ENCODE measurements at regions not wholly inside any gene's neighbourhood (a gene's known extent, or its start where the extent isn't known, plus 50 kb on each side); places are given as distances from the start of the nearest gene placed in this dataset.
"Not testable (repeated sequence)": the region's sequence is repeated elsewhere in the genome, so short reads cannot be mapped to it uniquely, and the experiment has no call there.

DNA sequence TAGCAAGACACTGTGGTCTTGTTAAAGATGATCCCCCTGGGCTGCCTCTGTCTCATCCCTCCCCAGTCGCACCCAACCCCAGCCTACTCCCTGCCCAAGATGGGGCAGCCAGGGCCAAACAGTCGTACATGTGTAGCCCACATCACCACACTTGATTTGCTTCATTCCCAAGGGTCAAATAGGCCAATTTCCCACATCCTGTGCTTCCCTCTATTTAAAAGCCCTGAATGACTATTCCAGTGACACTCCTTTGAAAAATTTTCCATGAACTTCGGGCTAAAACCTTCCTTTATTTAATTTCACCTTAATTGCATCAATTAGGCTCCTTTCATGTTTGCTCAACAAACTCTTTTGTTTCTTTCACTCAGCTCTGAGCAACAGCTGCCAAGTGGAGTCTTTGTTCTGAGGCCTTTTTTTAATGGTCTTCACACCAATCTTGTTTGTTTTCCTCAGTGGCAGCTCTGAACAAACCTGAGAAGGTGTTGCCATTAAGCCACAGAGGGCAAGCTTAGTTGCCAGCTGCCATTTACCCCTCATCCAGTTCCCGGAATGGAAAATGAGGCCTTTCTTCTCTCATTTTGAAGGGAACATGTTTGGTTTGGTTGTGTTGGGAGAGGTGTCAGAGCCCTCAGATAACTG lies 126.9 kb downstream of the APIP start:
- no peaks in the 10 kb centered on the region for H3K27me3 ChIP-seq (ENCODE audit: low read depth)
- H3K4me1 ChIP-seq, result peaks cover 6% of the 10 kb centered on the region
- in situ Hi-C loops (cut with MboI; ENCODE audit: low sequenced_read_pairs), result no loop called here
- H3K4me3 ChIP-seq, result no peak overlapping the region
- H3K9me3 ChIP-seq, result no peaks in the 10 kb centered on the region
- no peaks in the 10 kb centered on the region for H3K36me3 ChIP-seq (replicated peaks)
- no peak for DNase-seq (ENCODE audit: low spot score in 2 of 2)

DNA sequence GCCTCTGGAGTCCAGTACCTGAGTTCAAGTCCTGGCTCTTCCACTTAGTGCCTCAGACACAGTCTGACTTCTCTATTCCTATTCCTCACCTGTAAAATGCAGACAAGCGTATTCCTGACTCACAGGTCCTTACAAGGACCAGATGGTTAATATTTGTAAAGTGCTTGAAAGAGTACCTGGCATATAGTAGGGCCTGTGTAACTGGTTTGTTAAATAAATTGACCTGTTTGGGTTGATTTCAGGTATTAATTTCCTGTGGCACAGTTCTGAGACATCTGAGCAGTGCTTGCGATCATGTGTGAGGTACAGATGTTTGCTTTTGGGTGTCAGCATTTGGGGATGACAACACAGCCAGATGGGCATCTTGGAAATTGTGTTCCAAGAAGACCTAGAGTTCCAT lies 127.5 kb downstream of the APIP start:
- Histone ChIP-seq H3K9me3 (no peaks in the 10 kb centered on the region), H3K4me1 (peaks cover 6% of the 10 kb centered on the region), H3K36me3 (replicated peaks) (no peaks in the 10 kb centered on the region), H3K27me3 (ENCODE audit: low read depth) (no peaks in the 10 kb centered on the region), H3K4me3 (no peak overlapping the region)
- no peak for DNase-seq (ENCODE audit: low spot score in 2 of 2)
- in situ Hi-C loops (cut with MboI; ENCODE audit: low sequenced_read_pairs), result no loop called here

DNA sequence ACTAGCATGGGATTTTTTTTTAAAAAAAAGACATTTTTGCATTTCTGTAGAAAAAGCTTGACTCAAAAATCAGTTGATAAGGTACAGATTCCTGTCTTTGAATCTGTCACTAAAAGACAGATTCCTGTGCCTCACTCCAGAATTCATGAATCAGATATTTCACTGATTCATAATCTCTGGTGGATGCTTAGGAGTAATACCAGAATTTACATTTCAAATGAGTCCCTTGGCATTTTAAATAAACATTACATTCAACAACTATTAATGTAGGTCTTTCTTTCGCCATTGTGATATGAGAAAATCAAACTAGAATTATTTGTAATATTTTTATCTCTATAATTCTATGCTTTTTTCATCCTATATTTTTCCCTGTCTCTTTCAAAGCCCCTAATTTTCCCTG lies 128.3 kb downstream of the APIP start:
- in situ Hi-C loops (cut with MboI; ENCODE audit: low sequenced_read_pairs), result no loop called here
- Histone ChIP-seq H3K4me1 (peaks cover 6% of the 10 kb centered on the region), H3K27me3 (ENCODE audit: low read depth) (0 out of 2 replicates have a peak, but pooled peaks cover 2% of the 10 kb centered on the region), H3K4me3 (no peak overlapping the region), H3K36me3 (replicated peaks) (no peaks in the 10 kb centered on the region), H3K9me3 (no peaks in the 10 kb centered on the region)
- DNase-seq (ENCODE audit: low spot score in 2 of 2), result no peak

DNA sequence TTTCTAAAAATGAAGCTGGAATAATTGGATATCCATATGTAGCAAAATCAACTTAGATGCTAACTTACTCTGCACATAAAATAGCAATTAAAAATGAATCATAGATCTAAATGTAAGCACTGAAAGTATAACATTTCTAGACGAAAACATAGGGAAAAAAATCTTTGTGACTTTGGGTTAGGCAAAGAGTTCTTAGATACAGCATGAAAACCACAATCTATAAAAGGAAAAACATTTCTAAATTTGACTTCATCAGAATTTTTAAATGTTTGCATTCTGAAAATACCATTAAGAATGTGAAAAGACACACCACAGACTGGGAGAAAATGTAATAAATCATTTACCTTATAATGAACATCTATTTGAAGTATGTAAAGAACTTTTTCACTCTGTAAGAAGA lies 128.8 kb downstream of the APIP start:
- H3K4me3 ChIP-seq, result no peak overlapping the region
- H3K4me1 ChIP-seq, result peaks cover 1% of the 10 kb centered on the region
- in situ Hi-C loops (cut with MboI; ENCODE audit: low sequenced_read_pairs), result no loop called here
- 0 out of 2 replicates have a peak, but pooled peaks cover 2% of the 10 kb centered on the region for H3K27me3 ChIP-seq (ENCODE audit: low read depth)
- no peaks in the 10 kb centered on the region for H3K9me3 ChIP-seq
- no peak for DNase-seq (ENCODE audit: low spot score in 2 of 2)
- no peaks in the 10 kb centered on the region for H3K36me3 ChIP-seq (replicated peaks)

DNA sequence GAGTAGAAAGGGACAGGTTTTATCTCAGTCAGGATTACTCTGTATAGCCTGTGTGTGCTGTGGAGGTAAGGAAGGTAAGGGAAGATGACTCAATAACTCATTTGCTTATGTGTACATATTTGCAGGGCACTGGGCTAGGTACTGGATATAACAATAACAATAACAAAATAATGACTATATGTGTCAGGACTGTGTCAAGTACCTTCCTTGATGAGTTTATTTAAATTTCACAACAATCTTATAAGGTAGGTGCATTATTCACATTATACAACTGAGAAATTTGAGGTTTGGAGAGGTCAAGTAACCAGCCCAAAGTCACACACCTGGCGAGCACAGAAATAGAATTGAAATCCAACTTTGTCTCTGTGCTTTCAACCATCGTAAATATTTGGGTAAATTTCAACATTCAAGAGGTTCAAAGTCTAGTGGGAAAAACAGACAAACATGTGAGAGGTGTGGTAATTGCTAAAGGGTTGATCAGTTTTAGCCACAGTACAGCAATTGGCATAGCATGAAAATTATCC lies 131.8 kb downstream of the APIP start:
- in situ Hi-C loops (cut with MboI; ENCODE audit: low sequenced_read_pairs), result no loop called here
- Histone ChIP-seq H3K4me3 (no peak overlapping the region), H3K36me3 (replicated peaks) (no peaks in the 10 kb centered on the region), H3K4me1 (no peaks in the 10 kb centered on the region), H3K9me3 (no peaks in the 10 kb centered on the region), H3K27me3 (ENCODE audit: low read depth) (0 out of 2 replicates have a peak, but pooled peaks cover 2% of the 10 kb centered on the region)
- DNase-seq (ENCODE audit: low spot score in 2 of 2), result no peak

DNA sequence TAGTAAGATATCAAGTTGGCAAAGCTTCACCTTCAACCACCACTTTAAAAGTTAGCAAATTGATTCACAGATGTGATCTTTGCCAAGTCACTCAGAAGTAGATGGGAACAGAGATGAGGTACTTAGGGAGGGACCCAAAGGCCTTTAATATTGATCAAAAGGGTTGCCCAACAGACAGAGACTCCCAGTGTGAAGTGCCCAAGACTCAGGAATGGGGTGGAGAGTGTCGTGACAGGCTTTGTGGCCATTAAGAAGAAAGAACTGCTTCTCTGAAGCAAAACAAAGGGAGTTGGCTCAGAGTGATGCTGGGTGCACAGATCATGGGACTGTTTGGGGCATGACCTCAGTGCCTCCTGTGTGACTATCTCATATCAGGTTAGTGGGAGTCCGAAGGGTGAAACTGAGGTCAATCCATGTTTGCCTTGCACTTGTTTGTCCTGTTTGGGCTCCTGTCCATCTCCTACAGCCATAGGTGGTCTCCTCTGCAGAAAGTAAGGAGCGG lies 132.3 kb downstream of the APIP start:
- in situ Hi-C loops (cut with MboI; ENCODE audit: low sequenced_read_pairs), result no loop called here
- 0 out of 2 replicates have a peak, but pooled peaks cover 2% of the 10 kb centered on the region for H3K27me3 ChIP-seq (ENCODE audit: low read depth)
- no peaks in the 10 kb centered on the region for H3K4me1 ChIP-seq

DNA sequence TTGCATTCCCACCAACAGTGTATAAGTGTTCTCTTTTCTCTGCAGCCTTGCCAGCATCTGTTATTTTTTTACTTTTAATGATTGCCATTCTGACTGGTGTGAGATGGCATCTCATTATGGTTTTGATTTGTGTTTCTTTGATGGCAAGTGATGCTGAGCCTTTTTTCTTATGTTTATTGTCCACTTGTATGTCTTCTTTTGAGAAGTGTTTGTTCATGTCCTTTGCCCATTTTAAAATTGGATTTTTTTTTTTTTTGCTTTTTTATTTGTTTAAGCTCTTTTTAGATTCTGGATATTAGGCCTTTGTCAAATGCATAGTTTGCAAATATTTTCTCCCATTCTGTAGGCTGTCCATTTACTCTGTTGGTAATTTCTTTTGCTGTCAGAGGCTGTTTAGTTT lies 134.4 kb downstream of the APIP start:
- H3K4me1 ChIP-seq; H3K36me3 ChIP-seq (replicated peaks); H3K4me3 ChIP-seq; H3K9me3 ChIP-seq; H3K27me3 ChIP-seq (ENCODE audit: low read depth); in situ Hi-C loops (cut with MboI; ENCODE audit: low sequenced_read_pairs); DNase-seq (ENCODE audit: low spot score in 2 of 2): not testable (repeated sequence)

More for the DNA sequence above, 132.3 kb downstream of the APIP start:
- no peaks in the 10 kb centered on the region for H3K9me3 ChIP-seq
- no peak overlapping the region for H3K4me3 ChIP-seq
- H3K36me3 ChIP-seq (replicated peaks), result no peaks in the 10 kb centered on the region
- DNase-seq (ENCODE audit: low spot score in 2 of 2), result no peak

DNA sequence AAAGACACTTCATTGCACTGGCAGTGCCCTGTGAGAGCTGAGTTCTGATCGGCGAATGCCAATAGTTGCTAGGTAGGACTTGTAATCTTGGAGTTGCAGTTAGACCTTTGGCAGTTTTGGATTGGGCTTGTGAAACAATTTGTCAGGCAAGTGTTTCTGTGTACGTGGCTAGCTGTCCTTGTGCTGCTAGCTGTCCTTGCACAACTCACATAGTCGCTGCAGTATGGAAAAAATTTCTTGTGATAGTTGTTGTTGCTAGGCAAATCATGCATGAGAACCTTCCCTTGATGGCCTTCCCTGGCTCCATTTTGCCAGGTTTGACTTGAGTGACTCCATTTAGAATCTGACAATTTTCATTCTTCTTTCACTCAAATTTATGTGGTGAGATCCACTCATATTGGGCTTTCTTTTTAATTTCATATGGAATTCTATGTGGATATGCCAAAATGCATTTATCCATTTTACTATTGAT lies 140.7 kb downstream of the APIP start:
- Histone ChIP-seq H3K36me3 (replicated peaks) (no peaks in the 10 kb centered on the region), H3K4me1 (no peaks in the 10 kb centered on the region), H3K9me3 (no peaks in the 10 kb centered on the region), H3K4me3 (no peak overlapping the region), H3K27me3 (ENCODE audit: low read depth) (0 out of 2 replicates have a peak, but pooled peaks cover 3% of the 10 kb centered on the region)
- in situ Hi-C loops (cut with MboI; ENCODE audit: low sequenced_read_pairs), result no loop called here
- DNase-seq (ENCODE audit: low spot score in 2 of 2), result no peak

DNA sequence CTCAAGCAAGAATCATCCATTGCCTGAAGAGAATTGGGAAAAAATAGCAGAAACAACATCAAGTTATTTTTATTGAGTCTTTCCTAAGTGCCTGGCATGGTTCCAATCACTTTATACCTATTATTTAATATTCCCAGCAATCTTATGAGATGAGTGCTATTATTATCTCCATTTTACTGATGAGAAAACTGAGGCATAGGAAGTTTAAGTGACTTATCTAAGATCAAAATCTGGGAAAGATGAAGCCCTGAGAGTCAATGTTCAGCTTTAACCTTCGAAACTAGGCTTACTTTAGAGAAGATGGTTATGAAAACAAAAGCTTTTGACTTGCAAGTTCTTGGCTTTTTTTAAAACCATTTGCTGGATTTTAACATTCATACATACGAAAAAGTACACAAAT lies 141.6 kb downstream of the APIP start:
- no peaks in the 10 kb centered on the region for H3K4me1 ChIP-seq
- in situ Hi-C loops (cut with MboI; ENCODE audit: low sequenced_read_pairs), result no loop called here

DNA sequence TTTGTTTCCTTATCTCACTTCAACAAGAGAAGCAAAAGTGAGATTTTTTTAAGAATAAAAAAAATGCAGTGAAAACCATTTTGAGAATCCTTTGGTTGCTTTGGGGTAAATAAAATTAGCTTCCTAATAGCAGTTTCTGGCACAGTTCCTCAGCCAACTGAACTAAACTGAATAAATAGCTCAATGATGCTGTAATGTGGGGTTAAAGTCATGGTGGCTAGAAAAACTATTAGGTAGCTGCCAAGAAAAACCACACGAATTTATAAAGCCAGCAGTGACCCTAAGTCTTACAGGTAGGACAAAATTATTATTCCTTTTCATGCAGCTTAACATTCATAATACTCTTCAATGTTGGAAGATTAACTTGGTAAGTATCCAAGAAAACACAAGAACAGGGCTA lies 142.4 kb downstream of the APIP start:
- H3K27me3 ChIP-seq (ENCODE audit: low read depth), result 0 out of 2 replicates have a peak, but pooled peaks cover 3% of the 10 kb centered on the region
- H3K4me3 ChIP-seq, result no peak overlapping the region
- DNase-seq (ENCODE audit: low spot score in 2 of 2), result no peak
- H3K36me3 ChIP-seq (replicated peaks), result no peaks in the 10 kb centered on the region
- H3K9me3 ChIP-seq, result no peaks in the 10 kb centered on the region
- H3K4me1 ChIP-seq, result no peaks in the 10 kb centered on the region
- in situ Hi-C loops (cut with MboI; ENCODE audit: low sequenced_read_pairs), result no loop called here

More for the DNA sequence above, 141.6 kb downstream of the APIP start:
- Histone ChIP-seq H3K36me3 (replicated peaks) (no peaks in the 10 kb centered on the region), H3K4me3 (no peak overlapping the region), H3K9me3 (no peaks in the 10 kb centered on the region), H3K27me3 (ENCODE audit: low read depth) (0 out of 2 replicates have a peak, but pooled peaks cover 3% of the 10 kb centered on the region)
- no peak for DNase-seq (ENCODE audit: low spot score in 2 of 2)

DNA sequence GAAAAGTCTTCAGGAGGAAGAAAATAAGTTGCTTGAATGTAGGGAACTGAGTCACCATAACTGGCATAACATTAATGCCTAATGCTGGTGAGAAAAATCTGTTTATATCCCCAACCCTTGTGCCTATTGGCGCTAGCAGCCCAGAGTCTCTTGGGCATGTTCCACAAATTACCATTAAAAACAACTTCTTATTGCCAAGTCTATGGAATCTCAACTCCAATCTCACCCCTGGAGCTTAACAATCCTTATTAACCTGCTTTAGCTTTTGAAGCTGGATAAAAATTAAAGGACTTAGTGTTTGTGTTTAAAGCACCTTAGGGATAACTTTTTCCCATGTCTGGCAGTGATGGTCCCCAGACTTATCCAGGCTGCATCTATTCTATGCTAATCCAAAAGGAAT lies 143.0 kb downstream of the APIP start:
- H3K27me3 ChIP-seq (ENCODE audit: low read depth), result 0 out of 2 replicates have a peak, but pooled peaks cover 3% of the 10 kb centered on the region
- in situ Hi-C loops (cut with MboI; ENCODE audit: low sequenced_read_pairs), result no loop called here
- no peak overlapping the region for H3K4me3 ChIP-seq
- H3K4me1 ChIP-seq, result no peaks in the 10 kb centered on the region
- no peaks in the 10 kb centered on the region for H3K9me3 ChIP-seq
- no peaks in the 10 kb centered on the region for H3K36me3 ChIP-seq (replicated peaks)
- no peak for DNase-seq (ENCODE audit: low spot score in 2 of 2)

DNA sequence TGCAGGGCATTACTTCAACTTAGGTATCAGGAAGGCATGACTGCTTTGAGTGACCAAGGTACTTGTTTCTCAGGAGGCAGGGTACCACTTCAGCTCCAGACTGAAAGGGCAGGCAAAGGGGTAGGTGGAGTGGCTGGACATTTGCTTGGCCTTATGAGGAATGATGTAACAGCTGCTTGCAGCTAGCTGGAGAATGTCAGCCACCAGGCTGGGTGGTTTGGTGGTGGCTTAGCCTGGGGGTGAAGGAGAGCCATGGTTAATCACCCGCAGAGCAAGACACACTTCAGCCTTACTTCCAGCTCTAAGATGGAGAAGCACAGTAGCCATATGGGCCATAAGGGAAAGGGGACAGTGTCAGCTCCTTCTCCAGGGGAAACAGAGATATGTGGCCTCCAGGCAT lies 146.1 kb downstream of the APIP start:
- no peak for DNase-seq (ENCODE audit: low spot score in 2 of 2)
- H3K27me3 ChIP-seq (ENCODE audit: low read depth), result 0 out of 2 replicates have a peak, but pooled peaks cover 3% of the 10 kb centered on the region
- in situ Hi-C loops (cut with MboI; ENCODE audit: low sequenced_read_pairs), result no loop called here
- no peak overlapping the region for H3K4me3 ChIP-seq
- no peaks in the 10 kb centered on the region for H3K36me3 ChIP-seq (replicated peaks)
- H3K4me1 ChIP-seq, result no peaks in the 10 kb centered on the region
- no peaks in the 10 kb centered on the region for H3K9me3 ChIP-seq

DNA sequence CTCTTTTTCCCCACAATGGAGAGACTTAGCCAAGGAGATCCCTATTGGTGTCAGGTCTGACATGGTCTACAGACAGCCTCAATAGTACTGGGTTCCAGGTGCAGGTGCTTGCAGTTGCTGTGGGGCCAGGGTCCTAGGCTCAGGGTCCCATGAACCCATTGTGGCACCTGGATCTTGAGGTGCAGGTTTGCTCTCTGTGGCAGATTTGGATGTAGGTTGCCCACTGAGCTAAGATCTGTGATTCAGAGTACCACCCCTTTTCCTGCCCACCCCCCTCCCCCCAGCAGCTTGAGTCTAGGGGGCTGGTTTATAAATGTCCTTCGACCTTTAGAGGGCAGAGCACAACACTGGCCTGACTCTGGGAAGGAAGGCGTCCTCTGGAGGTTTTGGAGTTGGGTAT lies 147.0 kb downstream of the APIP start:
- Histone ChIP-seq H3K4me3 (no peak overlapping the region), H3K4me1 (no peaks in the 10 kb centered on the region), H3K9me3 (no peaks in the 10 kb centered on the region), H3K27me3 (ENCODE audit: low read depth) (0 out of 2 replicates have a peak, but pooled peaks cover 3% of the 10 kb centered on the region), H3K36me3 (replicated peaks) (no peaks in the 10 kb centered on the region)
- no peak for DNase-seq (ENCODE audit: low spot score in 2 of 2)
- in situ Hi-C loops (cut with MboI; ENCODE audit: low sequenced_read_pairs), result no loop called here

DNA sequence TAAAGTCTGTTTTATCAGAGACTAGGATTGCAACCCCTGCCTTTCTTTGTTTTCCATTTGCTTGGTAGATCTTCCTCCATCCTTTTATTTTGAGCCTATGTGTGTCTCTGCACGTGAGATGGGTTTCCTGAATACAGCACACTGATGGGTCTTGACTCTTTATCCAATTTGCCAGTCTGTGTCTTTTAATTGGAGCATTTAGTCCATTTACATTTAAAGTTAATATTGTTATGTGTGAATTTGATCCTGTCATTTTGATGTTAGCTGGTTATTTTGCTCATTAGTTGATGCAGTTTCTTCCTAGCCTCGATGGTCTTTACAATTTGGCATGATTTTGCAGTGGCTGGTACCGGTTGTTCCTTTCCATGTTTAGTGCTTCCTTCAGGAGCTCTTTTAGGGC lies 141.7 kb downstream of the EHF start:
- in situ Hi-C loops (cut with MboI; ENCODE audit: low sequenced_read_pairs); DNase-seq (ENCODE audit: low spot score in 2 of 2); H3K27me3 ChIP-seq (ENCODE audit: low read depth): not testable (repeated sequence)

More for the DNA sequence above, 141.7 kb downstream of the EHF start:
- not testable (repeated sequence) for H3K4me1 ChIP-seq; H3K9me3 ChIP-seq; H3K4me3 ChIP-seq; H3K36me3 ChIP-seq (replicated peaks)
